ENCODE measurements at regions not wholly inside any gene's neighbourhood (a gene's known extent, or its start where the extent isn't known, plus 50 kb on each side); places are given as distances from the start of the nearest gene placed in this dataset.

GRCh38 chr3:127452321-127452821 is 138.2 kb downstream of the TPRA1 start:
- no peak for TF ChIP-seq CTCF (IDR thresholded peaks at IDR 0.05 in 2 of 3, conservative IDR thresholded peaks at IDR 0.05 in 1 of 3; ENCODE audit: borderline replicate concordance in 1 of 3, insufficient read depth in 1 of 3, low read depth in 2 of 3, low read length in 2 of 3)
- TF ChIP-seq REST (IDR thresholded peaks at IDR 0.05; ENCODE audit: low read depth): no peak
- TF ChIP-seq MAX (IDR thresholded peaks at IDR 0.05): no peak
- TF ChIP-seq POLR2AphosphoS5 (IDR thresholded peaks at IDR 0.05; ENCODE audit: low read depth, low read length): no peak

All from HCT116 (cell line).